ENCODE measurements at regions not wholly inside any gene's neighbourhood (a gene's known extent, or its start where the extent isn't known, plus 50 kb on each side); places are given as distances from the start of the nearest gene placed in this dataset.

DNA sequence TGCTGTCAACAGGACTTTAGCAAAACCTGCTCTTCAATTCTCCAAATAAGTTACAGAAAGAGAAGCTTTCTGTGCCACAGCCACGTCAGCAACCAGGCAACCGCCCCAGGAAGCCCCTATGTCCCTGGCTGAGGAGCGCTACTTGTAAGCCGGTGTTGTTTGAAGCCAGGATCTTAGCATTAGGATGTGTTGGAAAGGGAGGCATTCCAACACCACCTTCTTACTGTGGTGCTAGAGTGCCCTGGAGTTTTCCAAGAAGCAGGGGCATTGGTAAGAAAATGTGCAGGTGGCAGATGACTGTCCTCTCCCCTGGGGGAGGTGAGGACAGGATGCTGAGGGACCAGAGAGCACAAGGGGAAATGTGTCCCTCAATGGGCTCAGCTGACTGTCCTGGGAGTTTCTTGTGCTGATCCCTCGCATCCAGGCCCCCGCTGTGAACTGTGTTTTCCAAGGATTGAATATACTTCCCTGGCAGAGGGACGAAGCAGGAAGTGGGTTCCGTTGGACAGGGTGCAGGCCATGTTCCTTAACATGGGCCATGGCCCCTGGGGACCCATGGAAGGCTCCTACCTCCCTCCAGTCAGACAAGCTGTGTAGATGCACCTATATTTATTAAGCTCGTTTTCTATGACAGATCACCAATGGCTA, 139.6 kb upstream of the GDF10 start:
- no peak overlapping the region for H3K9ac ChIP-seq (ENCODE audit: low read length)
- no peaks in the 10 kb centered on the region for H3K79me2 ChIP-seq (ENCODE audit: insufficient read depth, low read length)
- H3K27ac ChIP-seq (ENCODE audit: low read depth, low read length, poor library complexity, severe bottlenecking) = no peak overlapping the region
- no peaks in the 10 kb centered on the region for H3K27me3 ChIP-seq (ENCODE audit: insufficient read depth, low read length)
- no peaks in the 10 kb centered on the region for H3K4me1 ChIP-seq (ENCODE audit: insufficient read depth, low read length, severe bottlenecking)
- no peak overlapping the region for H3K4me2 ChIP-seq (ENCODE audit: low read length)
- no peaks in the 10 kb centered on the region for H3K9me2 ChIP-seq (ENCODE audit: low read depth, low read length)
- H3K4me3 ChIP-seq (ENCODE audit: low read depth, low read length, poor library complexity, severe bottlenecking) = no peak overlapping the region
- no peaks in the 10 kb centered on the region for H3K9me3 ChIP-seq (ENCODE audit: low read length)
- TF ChIP-seq, protein P1, sequence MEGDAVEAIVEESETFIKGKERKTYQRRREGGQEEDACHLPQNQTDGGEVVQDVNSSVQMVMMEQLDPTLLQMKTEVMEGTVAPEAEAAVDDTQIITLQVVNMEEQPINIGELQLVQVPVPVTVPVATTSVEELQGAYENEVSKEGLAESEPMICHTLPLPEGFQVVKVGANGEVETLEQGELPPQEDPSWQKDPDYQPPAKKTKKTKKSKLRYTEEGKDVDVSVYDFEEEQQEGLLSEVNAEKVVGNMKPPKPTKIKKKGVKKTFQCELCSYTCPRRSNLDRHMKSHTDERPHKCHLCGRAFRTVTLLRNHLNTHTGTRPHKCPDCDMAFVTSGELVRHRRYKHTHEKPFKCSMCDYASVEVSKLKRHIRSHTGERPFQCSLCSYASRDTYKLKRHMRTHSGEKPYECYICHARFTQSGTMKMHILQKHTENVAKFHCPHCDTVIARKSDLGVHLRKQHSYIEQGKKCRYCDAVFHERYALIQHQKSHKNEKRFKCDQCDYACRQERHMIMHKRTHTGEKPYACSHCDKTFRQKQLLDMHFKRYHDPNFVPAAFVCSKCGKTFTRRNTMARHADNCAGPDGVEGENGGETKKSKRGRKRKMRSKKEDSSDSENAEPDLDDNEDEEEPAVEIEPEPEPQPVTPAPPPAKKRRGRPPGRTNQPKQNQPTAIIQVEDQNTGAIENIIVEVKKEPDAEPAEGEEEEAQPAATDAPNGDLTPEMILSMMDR (IDR thresholded peaks at IDR 0.05; ENCODE audit: low read length) = no peak
- TF ChIP-seq EZH2 (IDR thresholded peaks at IDR 0.05; ENCODE audit: borderline replicate concordance, low read length) = no peak
- no peaks in the 10 kb centered on the region for H3K36me3 ChIP-seq (ENCODE audit: insufficient read depth, low read length)
- H2AFZ ChIP-seq (ENCODE audit: low read length) = no peak overlapping the region
- no peaks in the 10 kb centered on the region for H3F3A ChIP-seq (ENCODE audit: insufficient read depth, low read length)
- H4K20me1 ChIP-seq (ENCODE audit: insufficient read depth, low read length) = no peaks in the 10 kb centered on the region

DNA sequence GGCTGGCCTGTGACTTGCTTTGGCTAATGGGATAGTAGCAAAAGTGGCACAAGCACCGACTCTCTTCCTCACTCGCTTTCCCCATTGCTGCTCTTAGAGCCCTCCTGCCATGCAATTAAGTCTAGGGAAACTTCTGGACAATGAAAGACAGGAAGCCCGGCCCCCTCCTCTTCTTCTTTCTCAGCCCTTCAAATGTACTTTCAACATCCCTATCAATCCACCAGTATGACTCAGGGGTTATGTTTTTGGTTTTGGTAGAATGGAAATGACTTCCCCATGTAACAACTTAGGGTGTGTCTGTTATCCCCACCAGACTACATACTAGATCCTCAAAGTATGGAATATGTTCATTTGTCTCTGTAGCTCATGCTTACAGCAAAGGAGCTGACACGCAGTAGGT, 139.0 kb upstream of the GDF10 start:
- Histone ChIP-seq H3K4me3 (ENCODE audit: low read depth, low read length, poor library complexity, severe bottlenecking) (no peak overlapping the region), H4K20me1 (ENCODE audit: insufficient read depth, low read length) (no peaks in the 10 kb centered on the region), H3K9me3 (ENCODE audit: low read length) (no peaks in the 10 kb centered on the region), H2AFZ (ENCODE audit: low read length) (no peak overlapping the region), H3K36me3 (ENCODE audit: insufficient read depth, low read length) (no peaks in the 10 kb centered on the region), H3K9me2 (ENCODE audit: low read depth, low read length) (no peaks in the 10 kb centered on the region), H3K9ac (ENCODE audit: low read length) (no peak overlapping the region), H3K27ac (ENCODE audit: low read depth, low read length, poor library complexity, severe bottlenecking) (no peak overlapping the region), H3K27me3 (ENCODE audit: insufficient read depth, low read length) (no peaks in the 10 kb centered on the region), H3K4me1 (ENCODE audit: insufficient read depth, low read length, severe bottlenecking) (no peaks in the 10 kb centered on the region), H3K4me2 (ENCODE audit: low read length) (no peak overlapping the region), H3K79me2 (ENCODE audit: insufficient read depth, low read length) (no peaks in the 10 kb centered on the region), H3F3A (ENCODE audit: insufficient read depth, low read length) (no peaks in the 10 kb centered on the region)
- TF ChIP-seq, protein P1 (IDR thresholded peaks at IDR 0.05; ENCODE audit: low read length) = no peak
- TF ChIP-seq EZH2 (IDR thresholded peaks at IDR 0.05; ENCODE audit: borderline replicate concordance, low read length) = no peak

DNA sequence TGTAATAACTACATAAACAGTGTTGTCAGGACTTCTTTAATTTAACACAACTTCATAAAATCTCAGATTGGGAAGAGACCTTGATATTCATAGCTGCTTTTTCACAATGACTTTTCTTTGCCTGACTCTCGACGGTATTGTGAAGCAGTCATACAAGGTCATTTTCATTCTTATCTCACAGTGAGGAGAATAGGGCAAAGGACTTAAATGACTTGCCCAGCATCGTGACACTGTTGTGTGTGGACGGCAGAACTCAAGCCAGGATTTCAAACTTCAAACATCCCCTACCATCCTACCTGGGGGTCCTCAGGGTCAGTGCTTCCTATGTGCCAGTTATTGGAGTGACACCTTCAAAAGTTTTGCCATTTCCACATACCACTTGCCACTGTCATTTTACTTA, 138.5 kb upstream of the GDF10 start:
- Histone ChIP-seq H3K4me3 (ENCODE audit: low read depth, low read length, poor library complexity, severe bottlenecking) (no peak overlapping the region), H3K9ac (ENCODE audit: low read length) (no peak overlapping the region), H3K27me3 (ENCODE audit: insufficient read depth, low read length) (no peaks in the 10 kb centered on the region), H3K79me2 (ENCODE audit: insufficient read depth, low read length) (no peaks in the 10 kb centered on the region), H3K36me3 (ENCODE audit: insufficient read depth, low read length) (no peaks in the 10 kb centered on the region), H4K20me1 (ENCODE audit: insufficient read depth, low read length) (no peaks in the 10 kb centered on the region), H3F3A (ENCODE audit: insufficient read depth, low read length) (no peaks in the 10 kb centered on the region), H3K9me3 (ENCODE audit: low read length) (no peaks in the 10 kb centered on the region), H3K9me2 (ENCODE audit: low read depth, low read length) (no peaks in the 10 kb centered on the region), H2AFZ (ENCODE audit: low read length) (no peak overlapping the region), H3K4me1 (ENCODE audit: insufficient read depth, low read length, severe bottlenecking) (no peaks in the 10 kb centered on the region), H3K4me2 (ENCODE audit: low read length) (no peak overlapping the region), H3K27ac (ENCODE audit: low read depth, low read length, poor library complexity, severe bottlenecking) (no peak overlapping the region)
- TF ChIP-seq EZH2 (IDR thresholded peaks at IDR 0.05; ENCODE audit: borderline replicate concordance, low read length) = no peak
- TF ChIP-seq, protein P1 (IDR thresholded peaks at IDR 0.05; ENCODE audit: low read length) = no peak
